Right renal cortex interstitium (tissue), 3 donors: ENCODE measurements at regions not wholly inside any gene's neighbourhood (a gene's known extent, or its start where the extent isn't known, plus 50 kb on each side); places are given as distances from the start of the nearest gene placed in this dataset.
A peak's percentile ranks its signal among the peaks of the same experiment; 100 is the strongest.
"Not testable (repeated sequence)": the region's sequence is repeated elsewhere in the genome, so short reads cannot be mapped to it uniquely, and the experiment has no call there.

Source experiments
- DNase-seq, 3 donors: peaks; one replicate each; pipeline ENCODE4 v3.0.0-alpha.2; 2013; ENCODE audit warnings: low read depth in 3 of 3, low spot score in 2 of 3

- DNase-seq, result no peak
Observed at GRCh38 chr7:52406808-52407207, 628.6 kb upstream of the POM121L12 start.

DNA sequence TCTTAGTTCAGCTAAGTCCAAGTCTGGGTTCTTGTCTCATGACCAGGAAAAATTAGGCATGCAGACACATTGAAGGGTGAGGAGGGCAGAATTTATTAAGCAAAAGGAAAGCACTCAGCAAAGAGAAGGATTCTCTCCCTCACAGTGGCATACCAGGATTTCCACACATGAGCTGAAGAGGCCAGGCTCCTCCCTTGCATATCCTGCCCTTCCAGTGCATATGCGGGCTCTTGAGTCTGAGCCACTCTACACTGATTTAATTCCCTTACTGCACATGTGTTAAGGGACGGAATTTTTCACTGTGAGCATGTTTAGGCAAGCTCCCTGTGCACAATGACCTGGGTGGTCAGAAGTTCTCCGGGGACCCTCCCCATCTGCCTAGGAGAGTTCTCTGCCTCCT is 652.7 kb upstream of the POM121L12 start:
- no peak for DNase-seq

DNA sequence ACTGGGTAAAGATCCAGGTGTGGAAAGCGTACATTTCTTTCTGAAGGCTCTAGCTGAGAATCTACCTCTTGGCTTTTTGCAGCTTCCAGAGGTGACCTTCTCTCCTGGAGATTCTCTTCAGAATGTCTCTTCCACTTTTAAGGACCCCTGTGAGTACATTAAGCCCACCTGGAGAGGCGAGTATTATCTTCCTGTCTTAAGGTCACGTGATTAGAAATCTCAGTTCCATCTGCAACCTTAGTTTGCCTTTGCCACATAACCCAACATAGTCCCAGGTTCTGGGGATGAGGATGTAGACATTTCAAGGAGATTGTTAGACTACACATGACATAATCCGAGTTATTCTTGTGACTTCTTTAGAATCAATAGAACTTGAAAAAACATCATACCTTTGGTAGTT is 665.5 kb upstream of the POM121L12 start:
- no peak for DNase-seq

DNA sequence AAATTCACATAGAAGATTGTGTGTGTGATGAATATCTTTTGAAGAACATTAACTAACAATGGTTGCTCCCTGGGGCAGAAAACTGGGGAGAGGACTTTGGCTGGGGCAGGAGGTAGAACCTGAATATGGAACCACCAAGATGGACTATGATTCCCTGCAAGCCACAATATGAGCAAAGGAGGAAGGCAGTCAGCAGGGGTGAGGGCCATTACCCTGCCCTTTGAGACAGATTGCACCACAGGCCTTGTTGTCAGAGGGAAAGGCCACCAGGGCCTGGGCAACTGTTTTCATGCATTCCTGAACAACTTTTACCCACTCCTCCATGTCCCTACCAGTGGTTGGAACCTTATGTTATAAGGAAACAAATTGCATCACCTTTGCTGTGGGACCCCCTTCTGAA is 670.1 kb upstream of the POM121L12 start:
- no peak for DNase-seq

DNA sequence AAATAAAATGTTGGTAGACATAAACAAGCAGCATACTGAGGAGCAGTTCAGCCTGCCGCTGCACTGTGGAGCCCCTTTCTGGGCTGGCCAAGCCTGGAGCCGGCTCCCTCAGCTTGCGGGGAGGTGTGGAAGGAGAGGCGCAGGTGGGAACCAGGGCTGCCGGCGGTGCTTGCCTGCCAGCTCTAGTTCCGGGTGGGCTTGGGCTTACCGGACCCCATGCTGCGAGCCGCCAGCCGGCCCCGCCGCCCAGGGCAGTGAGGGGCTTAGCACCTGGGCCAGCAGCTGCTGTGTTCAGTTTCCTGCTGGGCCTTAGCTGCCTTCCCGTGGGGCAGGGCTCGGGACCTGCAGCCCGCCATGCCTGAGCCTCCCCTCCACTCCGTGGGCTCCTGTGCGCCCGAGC is 672.9 kb upstream of the POM121L12 start:
- DNase-seq, result no peak

GRCh38 chr7:52360541-52360940 is 674.9 kb upstream of the POM121L12 start:
- no peak for DNase-seq

- DNase-seq, result peak in 1 of 3 donors; percentile 6
Observed at GRCh38 chr7:52355053-52355452, 680.4 kb upstream of the POM121L12 start.

- no peak for DNase-seq
Observed at GRCh38 chr7:52352013-52352981, 683.1 kb upstream of the POM121L12 start.

DNA sequence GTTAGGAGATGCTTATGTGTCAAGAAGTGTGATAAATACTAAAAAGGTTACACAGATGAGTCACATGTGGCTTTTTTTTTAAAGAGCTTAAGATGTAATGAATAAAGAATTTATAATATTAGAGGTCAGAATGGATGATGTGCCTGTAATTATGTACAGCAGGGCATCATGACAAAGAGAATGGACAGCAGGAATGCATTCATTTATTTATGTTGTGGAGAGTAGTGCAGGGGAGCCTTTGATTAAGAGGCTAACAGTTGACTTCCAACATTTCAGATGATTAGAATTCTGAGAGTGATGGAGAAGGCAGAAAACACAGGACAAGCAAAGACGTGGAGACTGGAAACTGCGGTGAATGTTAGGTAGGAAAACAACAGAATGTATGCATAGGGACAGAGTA is 691.4 kb upstream of the POM121L12 start:
- DNase-seq, result no peak

- no peak for DNase-seq
Observed at GRCh38 chr7:52340067-52340466, 695.4 kb upstream of the POM121L12 start.

- not testable (repeated sequence) for DNase-seq
Observed at GRCh38 chr7:52328328-52328727, 707.1 kb upstream of the POM121L12 start.

DNA sequence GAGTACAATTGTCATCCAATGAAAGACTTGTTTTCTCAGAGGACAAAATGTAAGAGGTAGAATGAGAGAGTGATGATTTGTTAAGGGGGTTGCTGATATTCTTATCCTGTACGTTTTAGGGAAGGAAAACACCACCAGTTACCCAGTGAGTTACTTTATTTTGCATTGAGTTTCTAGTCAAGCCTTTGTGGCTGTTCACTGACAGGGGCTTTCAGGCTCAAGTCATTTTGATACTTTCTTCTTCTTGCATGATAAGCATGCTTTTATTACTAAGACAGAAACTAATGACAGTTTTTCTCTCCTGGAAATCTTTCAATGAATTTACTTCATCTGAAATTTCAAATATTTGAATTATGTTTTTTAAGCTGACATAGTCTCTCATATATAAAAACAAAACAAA is 710.2 kb upstream of the POM121L12 start:
- DNase-seq, result no peak

DNA sequence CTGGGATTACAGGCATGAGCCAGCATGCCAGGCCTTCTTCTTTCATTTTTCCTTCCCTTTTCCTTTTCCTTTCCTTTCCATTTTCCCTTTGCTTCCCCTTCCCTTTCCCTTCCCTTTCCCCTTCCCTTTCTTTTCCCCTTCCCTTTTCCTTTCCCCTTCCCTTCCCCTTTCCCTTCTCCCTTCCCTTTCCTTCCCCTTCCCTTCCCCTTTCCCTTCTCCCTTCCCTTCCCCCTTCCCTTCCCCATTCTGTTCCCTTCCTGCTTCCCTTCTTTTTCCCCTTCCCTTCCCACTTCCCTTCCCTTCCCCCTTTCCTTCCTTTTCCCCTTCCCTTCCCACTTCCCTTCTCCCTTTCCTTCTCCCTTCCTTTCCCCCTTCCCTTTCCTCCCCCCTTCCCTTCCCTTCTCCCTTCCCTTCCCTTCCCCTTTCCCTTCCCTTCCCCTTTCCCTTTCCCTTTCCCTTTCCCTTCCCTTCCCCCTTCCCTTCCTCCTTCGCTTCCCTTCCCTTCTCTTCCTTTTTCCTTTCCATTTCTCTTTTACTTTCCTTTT is 712.2 kb upstream of the POM121L12 start:
- DNase-seq, result no peak

DNA sequence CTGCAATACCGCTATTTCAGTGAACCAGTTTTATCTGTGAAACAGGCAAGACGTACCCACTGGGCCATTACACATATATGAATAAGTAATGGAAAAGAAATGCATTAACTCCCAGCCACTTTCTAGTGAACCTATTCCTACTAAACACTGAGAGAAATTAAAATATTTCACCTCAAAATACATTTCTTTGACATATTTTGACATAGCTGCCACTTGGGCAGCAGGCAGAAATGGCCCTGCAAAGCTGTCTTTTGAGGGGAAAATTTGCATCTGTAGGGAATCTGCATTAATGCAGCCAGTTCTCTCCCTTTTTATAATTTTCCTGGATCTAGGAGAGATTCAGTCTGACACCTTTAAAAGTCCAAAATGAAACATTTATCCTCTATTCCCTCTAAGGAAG is 714.8 kb upstream of the POM121L12 start:
- no peak for DNase-seq

- no peak for DNase-seq
Observed at GRCh38 chr7:52317921-52318320, 717.5 kb upstream of the POM121L12 start.

GRCh38 chr7:52311886-52312285 is 723.5 kb upstream of the POM121L12 start:
- no peak for DNase-seq

DNA sequence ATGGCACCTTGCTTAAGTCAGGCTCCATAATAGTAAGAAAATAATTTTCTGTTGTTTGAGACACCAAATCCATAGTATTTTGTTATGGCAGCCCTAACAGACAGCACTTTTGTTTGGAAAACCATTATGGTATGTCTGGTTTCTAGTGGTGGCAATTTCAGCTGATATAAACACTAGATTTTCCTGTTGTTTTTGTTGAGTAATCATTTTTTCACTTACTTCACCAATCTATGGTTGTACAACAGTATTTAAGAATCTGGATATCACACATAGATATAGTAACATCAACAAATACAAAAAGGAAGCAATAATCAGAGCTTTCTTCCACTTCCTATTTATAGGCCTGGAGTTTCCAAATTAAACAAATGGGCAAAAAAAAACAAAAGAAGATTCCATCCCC is 725.8 kb upstream of the POM121L12 start:
- no peak for DNase-seq

DNA sequence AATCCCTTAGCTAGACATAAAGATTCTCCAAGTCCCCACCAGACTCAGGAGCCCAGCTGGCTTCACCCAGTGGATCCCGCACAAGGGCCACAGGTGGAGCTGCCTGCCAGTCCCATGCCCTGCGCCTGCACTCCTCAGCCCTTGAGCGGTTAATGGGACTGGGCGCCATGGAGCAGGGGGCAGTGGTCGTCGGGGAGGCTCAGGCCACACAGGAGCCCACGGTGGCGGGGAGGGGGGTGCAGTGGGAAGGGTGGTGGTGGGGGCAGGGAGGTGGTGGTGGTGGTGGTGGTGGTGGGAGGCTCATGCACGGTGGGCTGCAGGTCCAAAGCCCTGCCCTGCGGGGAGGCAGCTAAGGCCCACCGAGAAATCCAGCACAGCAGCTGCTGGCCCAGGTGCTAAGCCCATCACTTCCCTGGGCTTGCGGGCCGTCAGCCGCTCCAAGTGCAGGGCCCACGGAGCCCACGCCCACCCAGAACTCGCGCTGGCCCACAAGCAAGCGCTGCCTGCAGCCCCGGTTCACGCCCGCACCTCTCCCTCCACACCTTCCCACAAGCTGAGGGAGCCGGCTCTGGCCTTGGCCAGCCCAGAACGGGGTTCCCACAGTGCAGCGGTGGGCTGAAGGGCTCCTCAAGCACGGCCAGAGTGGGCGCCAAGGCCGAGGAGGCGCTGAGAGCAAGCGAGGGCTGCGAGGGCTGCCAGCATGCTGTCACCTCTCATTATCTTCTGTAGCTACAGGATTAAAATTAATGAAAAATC is 732.5 kb upstream of the POM121L12 start:
- no peak for DNase-seq

- DNase-seq, result no peak
Observed at GRCh38 chr7:52297128-52297527, 738.3 kb upstream of the POM121L12 start.

DNA sequence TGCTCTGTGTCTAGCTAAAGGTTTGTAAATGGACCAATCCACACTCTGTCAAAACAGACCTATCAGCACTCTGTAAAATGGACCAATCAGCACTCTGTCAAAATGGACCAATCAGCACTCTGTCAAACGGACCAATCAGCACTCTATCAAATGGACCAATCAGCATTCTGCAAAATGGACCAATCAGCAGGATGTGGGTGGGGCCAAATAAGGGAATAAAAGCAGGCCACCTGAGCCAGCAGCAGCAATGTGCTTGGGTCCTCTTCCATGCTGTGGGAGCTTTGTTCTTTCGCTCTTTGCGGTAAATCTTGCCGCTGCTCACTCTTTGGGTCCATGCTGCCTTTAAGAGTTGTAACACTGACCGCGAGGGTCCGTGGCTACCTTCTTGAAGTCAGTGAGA is 740.5 kb upstream of the POM121L12 start:
- DNase-seq, result no peak

GRCh38 chr7:52289247-52289646 is 746.2 kb upstream of the POM121L12 start:
- no peak for DNase-seq

GRCh38 chr7:52287698-52288097 is 747.7 kb upstream of the POM121L12 start:
- DNase-seq, result no peak
